GM19240 (cell line): ENCODE measurements at regions not wholly inside any gene's neighbourhood (a gene's known extent, or its start where the extent isn't known, plus 50 kb on each side); places are given as distances from the start of the nearest gene placed in this dataset.
"Not testable (repeated sequence)": the region's sequence is repeated elsewhere in the genome, so short reads cannot be mapped to it uniquely, and the experiment has no call there.

ENCODE experiments used
- DNase-seq: peaks from one replicate; pipeline ENCODE4 v3.0.0; 2011; ENCODE audit warnings: low spot score; ENCODE audit not compliant: insufficient read length

DNA sequence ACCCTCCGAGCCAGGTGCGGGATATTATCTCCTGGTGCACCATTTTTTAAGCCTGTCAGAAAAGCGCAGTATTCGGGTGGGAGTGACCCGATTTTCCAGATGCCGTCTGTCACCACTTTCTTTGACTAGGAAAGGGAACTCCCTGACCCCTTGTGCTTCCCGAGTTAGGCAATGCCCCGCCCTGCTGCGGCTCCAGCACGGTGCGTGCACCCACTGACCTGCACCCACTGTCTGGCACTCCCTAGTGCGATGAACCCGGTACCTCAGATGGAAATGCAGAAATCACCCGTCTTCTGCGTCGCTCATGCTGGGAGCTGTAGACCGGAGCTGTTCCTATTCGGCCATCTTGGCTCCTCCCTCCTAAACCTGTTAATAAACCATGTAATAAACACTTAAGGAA is 522.5 kb upstream of the COBL start:
- not testable (repeated sequence) for DNase-seq

DNA sequence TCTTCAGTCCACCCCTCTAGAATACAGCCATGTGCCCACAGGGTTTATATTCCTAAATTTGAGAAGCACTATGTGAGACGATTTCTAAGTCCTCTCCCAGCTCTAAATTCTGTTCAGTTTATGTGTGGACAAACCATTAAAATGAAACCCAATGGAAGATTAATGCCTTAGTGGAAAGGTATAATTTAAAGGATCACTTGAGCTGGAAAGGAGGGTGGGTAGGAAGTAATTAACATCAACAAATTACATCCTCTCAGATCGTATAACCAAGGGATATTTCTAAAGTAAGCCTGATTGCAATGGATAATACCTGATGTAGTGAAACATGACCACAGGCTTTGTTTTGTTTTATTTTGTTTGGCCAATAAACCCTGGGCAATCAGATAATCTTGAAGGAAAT is 511.0 kb upstream of the COBL start:
- DNase-seq, result no peak

DNA sequence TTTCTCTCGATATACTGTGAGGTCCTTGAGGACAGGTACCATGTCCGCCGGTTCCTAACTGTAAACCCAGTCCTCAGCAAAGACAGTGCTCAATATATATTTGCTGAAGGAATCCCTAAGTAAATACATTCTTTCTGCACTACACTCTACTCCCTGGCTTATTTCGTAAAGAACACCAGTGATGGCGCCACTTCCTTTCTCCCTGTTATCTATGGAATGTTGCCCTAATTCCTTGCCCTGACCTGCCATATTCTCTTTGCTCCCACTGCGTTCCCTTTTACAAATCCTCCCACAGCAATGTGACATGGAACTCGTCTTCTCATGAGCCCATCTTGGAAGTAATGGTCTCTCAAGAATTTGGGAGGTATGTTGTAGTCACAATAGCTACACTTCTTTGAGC is 507.4 kb upstream of the COBL start:
- no peak for DNase-seq

DNA sequence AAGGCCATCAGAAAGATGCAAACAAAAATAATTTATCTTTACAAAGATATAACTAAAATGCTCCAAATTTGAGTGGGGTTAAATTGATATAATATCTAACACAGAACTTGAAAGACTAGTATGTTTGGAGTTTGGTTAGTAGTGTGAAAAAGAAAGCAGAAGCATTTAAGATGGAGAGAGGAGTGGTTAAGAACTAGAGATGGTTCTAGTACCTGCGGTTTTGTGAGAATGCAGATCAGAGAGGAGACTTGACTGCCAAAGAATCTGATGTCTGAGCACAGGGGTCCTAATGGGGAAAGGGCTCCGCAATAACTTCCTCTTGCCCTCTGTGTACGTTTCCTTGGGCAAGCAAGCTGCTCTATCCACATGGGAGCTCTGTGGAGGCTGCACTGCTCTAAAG is 506.8 kb upstream of the COBL start:
- no peak for DNase-seq

DNA sequence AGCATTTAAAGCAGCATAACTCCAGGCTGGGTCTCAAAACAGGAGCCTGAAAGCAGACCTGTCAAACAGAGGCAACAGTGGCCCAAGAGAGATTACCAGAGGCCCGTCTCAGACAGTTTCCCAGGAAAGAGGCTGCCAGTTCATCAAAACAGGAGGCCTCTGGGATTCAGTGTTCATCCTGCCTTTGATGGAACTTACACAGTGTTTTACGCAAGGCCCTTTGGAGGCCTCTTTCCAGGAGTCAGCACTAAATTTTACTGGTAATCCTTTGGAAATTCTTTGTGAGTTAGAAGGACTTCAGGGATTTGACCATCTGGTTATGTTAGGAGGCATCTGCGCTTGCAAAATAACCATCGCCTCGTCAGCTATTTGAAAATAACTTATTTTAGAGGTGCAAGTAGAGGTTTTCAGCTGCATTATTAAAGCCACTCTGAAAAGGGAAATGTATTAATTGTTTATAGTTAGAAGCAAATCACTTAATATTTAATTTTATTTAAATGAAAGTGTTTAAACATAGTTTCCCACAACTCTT is 501.2 kb upstream of the COBL start:
- DNase-seq, result no peak

DNA sequence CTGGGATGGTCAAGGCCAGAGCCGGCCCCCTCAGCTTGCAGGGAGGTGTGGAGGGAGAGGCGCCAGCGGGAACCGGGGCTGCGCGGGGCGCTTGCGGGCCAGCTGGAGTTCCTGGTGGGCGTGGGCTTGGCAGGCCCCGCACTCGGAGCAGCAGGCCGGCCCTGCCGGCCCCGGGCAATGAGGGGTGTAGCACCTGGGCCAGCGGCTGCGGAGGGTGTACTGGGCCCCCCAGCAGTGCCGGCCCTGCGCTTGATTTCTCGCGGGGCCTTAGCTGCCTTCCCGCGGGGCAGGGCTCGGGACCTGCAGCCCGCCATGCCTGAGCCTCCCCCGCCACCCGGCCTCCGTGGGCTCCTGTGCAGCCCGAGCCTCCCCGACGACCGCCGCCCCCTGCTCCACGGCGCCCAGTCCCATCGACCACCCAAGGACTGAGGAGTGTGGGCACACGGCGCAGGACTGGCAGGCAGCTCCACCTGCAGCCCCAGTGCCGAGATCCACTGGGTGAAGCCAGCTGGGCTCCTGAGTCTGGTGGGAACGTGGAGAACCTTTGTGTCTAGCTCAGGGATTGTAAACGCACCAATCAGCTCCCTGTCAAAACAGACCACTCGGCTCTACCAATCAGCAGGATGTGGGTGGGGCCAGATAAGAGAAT is 489.3 kb upstream of the COBL start:
- DNase-seq, result not testable (repeated sequence)

DNA sequence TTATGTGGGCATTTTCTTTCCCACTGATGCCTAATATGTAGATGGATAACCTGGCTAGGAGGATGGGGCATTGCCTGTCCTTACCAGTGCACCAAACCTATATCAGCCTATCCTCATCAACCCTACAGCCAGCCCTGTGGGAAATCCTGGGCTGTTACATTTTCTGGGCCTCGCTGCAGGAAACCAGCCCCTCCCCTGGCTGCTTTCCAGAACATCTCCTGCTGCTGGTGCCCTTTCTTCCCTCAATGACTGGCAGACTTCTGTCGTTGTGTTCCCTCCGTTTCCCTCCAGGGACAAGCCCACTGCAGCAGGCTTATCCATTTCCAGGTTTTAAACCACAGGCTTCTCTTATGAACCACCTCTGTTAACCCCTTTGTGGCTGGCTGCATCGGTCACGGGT is 486.1 kb upstream of the COBL start:
- no peak for DNase-seq

DNA sequence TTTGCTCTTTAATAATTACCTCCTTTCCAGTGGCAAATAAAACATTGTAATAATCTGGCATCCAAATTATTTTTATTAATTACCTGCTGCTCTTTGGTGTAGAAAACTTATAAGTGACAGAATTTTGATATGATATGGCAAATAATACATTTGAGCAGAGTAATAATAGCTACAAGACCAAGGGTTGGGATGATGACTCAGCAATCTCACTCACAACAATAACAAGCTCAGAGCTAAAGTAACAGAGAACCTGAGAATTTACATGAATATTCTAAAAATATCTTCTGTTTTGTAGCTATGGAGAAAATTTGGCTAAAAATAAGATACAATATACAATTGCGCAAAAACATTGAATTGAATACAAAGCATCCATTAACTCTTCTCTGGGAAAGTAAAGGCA is 480.8 kb upstream of the COBL start:
- DNase-seq, result no peak

DNA sequence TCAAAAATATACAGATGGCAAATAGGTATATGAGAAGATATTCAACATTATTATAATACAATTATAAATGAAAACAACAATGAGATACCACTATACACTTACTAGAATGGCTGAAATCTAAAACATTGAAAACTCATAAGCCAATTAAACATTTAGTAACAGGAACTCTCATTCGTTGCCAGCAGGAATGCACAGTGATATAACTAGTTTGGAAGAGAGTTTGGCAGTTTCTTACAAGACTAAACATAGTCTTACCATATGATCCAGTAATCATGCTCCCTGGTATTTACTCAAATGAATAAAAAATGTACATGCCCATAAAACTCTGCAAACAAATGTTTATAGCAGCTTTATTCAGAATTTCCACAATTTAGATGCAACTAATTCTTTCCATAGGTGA is 476.2 kb upstream of the COBL start:
- DNase-seq, result no peak

DNA sequence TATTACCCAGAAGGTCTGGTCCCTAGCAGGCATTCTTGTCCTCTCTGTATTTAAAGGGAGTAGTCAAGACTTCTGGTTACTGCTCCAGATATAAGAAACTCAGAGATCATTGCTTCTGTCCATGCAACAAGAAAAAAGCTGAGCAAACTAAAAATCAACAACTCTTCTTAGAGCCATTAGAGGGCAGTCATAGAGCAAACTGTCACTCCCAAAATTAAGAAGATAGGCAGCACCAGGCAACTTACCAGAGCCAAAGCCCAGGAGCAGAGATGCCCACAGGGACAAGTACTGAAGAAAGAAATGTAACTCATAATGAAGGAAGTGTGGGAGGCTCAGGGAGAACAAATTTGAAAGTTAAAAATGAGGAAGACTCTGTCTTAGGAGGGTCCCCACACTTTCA is 472.9 kb upstream of the COBL start:
- no peak for DNase-seq

DNA sequence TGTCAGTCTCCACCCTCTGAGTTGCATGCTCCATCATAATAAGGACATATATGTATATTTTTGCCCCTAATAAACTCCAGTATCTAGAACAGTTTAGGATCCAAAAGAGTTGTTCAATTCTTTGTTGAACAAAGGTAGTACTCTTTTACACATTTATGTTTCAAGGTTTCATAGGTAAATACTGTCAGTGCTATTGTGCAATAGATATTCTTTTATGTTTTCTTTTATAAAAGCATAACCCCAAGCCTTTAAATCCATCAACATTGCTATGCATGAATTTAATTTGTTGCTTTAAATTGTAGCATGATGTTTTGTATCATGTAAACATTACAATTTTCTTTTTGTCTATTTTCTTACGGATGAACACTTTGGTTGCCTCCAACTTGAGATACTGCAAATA is 469.7 kb upstream of the COBL start:
- no peak for DNase-seq

DNA sequence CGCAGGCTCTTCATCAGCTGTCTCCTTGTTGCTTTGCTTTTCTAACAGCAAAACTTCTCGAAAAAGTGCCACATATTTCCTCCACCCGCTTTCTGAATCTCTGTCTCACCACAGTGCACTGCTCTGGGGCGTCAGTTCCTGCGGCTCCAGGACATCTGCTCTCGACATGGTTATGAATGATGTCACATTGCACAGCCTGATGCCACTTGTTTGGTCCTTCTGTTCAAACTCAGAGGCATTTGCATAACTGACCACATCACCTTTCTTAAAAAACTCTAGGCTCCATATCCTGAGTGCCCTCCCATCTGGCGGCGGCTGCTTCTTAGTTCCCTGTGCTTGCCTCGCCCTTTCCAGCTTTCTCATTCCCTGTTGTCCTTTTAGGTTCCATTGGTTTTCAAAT is 469.3 kb upstream of the COBL start:
- DNase-seq, result no peak

DNA sequence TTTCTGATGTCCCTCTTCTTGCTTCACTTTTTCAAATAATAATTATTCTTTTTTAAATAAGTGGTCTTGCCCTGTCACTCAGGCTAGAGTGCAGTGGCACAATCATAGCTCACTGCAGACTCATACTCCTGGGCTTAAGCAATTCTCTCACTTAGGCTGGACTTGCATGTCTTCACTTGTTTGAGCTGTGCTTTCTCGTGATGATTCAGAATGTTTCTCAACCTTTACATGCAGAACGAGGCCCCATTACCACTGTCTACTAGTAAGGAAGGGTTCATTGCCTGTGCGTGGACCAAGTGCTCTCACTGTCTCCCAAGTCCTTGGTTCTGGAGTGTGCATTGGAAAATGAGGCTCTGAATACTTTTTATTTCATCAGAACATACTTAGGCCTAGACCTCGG is 468.6 kb upstream of the COBL start:
- DNase-seq, result no peak

DNA sequence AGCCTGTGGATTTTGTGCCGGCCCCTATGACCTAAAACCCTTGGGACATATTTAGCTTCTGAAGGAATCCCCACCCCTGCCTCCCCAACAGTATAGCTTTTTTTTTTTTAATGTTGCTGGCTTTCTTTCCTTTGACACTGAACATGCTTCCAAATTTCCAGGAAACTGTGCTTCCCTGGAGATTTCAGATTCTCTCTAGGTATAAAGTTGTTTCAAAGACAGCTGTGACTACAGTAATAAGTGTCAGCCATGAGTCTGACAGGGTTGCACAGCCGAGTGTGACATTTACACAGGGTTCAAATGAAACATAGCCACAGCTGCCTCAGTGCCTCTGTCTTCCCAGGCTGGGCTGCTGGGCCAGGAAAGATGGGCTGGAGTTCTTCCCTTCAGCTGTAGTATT is 466.6 kb upstream of the COBL start:
- DNase-seq, result no peak

DNA sequence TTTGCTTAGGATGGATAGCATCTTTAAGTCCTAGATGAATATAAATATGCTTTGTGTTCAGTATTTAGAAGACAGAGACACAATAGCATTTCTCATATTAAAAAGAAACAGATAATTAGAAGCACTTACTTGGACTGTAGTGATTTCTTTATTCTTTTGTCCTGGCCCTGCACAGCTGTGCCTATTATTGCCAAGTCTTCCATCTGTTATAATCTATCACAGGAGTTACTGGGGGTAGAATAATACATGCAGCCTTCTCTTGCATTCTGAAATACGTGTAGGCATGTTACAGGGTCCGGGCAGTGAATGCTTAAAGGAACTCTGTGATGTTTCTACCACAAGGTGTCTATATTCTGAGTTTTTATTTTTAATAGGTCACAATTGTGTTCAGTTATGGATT is 461.5 kb upstream of the COBL start:
- no peak for DNase-seq

DNA sequence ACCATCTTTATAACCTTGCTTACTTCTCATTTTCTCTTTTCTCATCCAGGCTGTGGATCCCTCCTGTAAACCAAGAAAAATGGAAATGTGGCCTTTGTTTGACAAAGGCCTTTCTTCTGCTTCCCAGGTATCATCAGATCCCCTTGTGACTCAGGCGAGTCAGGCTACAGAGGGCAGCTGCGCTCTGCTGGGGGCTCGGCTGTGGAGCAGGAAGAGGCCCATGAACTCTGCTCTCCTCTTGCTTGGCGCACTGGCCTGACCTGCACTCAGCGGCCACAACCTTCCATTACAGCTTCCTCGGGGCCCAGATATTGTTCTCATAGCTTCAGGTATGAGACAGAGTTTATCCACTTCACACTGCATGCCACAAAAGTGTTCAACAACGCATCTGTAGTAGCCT is 457.6 kb upstream of the COBL start:
- no peak for DNase-seq

DNA sequence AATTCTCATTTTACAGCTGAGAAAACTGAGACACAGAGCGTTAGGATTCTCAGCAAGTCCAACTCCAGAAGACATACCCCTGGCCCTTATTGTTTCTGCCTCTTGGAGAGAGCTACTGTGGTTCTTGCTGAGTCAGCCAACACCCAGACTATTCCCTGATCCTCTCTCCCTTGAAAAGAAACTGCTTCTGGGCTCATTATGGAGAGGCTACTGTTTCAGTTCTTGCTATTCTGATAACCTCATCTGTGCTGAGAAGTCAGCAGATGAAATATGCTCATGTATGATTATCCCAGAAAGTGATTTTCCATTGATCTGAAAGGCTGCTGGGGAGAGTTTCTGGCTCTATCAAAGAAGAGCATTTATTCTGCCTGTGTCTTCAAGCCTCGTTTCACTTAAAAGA is 455.6 kb upstream of the COBL start:
- DNase-seq, result no peak

DNA sequence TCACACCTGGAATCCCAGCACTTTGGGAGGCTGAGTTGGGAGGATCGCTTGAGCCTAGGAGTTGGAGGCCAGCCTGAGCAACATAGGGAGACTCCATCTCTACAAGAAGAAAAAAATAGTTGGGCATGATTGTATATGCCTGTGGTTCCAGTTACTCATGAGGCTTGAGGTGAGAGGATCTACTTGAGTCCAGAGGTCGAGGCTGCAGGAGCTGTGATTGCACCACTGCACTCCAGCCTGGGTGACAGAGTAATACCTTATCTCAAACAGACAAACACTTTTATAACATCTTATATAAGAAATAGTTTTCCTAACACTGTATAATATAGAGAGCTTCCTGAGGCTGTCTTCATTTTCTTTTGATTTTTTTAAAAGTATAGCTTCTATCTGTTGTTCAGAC is 448.4 kb upstream of the COBL start:
- no peak for DNase-seq

DNA sequence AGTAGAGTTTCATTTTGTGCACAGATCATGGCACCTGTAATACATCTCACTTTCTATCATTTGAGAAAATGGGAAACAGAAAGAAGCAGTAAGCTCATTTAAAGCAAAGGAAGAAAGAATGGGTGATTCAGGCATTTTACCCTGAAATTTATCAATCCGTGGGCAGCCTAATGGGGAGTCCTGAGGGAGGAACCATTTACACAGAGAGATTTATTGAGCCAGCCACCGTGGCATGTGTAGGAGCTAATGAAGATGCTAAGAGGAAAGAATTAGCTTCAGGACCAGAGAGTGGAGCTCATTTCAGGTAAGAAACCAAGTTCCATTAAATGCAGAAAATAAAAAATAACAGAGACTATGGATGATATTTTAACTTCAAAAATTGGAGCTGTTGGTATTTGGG is 443.4 kb upstream of the COBL start:
- DNase-seq, result no peak

DNA sequence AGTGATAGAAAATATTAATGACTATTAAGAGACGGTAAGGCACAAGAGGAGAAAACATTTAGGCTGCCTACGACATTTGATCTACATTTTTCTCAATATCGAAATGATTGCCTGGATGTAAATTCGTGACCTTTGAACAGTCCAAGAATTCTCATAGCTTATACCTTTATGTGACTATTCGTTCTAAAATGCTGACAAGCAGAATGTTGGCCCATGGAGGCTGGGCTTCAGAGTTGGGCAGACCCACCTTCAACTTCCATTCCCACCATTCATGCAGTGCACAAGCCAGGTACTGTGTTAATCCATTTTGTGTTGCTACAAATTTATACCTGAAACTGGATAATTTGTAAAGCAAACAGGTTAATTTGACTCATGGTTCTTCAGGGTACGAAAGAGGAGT is 441.4 kb upstream of the COBL start:
- DNase-seq, result no peak

DNA sequence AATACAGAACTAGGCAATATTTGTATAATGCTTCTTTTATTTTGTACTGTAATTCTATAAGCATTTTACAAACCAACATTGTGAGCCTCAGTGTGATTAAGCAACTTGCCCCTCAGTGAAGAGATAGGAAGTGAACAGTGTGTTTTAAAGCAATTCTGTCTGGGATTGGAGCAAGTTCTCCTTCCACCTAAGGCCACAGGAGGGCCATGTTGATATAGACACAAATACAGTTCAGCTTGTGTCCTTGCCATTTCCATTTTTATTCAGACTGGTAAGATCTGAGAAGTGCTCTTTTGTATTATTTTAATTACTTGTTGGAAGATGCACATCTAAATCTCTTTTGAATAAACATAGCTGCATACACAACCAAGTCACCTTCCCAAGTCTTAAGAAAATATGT is 416.3 kb upstream of the COBL start:
- no peak for DNase-seq

DNA sequence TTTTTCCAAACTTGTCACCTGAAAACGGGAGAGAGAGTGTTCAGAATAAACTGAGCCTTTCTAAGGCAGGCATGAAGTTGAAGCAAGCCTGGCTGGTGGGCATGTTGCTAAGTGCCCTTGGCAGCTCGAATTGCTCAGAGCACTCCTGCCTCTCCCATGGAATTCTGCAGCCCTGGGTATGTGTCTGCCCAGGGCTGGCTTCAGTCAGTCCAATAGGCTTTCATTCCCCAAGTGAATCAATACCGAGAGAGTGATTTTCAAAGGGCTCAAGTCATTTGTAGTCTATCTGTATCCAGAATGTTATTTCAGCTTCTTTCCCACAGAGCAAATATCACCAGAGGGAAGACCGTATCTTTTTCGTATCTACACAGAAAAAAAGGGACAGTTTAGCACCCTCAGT is 415.5 kb upstream of the COBL start:
- no peak for DNase-seq

DNA sequence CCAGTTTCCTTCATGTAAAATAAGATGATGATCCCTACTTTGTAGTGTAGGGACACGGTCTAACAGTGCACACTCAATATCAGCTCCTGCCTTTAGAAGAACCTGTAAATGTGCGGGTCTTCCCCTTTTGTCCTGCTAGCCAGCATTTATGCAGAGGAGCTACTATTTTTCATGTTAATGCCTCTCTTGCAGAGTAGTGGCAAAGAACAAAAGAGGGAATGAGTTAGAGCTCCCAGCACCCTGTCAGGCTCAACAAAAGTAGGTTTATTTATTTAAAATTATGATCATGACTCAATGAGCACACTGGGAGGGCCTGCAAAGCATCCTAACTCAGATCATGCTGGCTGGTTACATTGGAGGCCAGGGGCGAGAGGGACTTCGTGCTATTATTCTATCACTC is 414.5 kb upstream of the COBL start:
- DNase-seq, result no peak

DNA sequence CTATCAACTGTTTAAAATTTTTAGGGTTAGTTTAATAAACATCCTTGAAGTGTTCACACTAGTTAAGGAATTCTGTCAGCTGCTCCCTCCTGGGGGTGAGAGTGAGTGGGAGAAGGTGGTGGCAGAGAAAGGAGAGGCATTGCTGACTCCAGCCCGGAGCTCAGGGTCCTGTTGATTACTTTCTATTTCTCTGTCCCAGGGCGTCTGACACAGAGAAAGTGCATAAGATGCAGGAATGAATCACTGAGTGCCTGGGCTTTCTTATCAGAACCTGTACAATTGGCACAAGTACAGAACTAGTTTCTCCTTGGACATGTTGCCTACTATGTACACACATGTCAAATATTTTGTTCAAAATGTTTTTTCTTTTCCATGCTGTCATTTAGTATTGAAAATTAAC is 410.8 kb upstream of the COBL start:
- no peak for DNase-seq
